ENCODE measurements at regions not wholly inside any gene's neighbourhood (a gene's known extent, or its start where the extent isn't known, plus 50 kb on each side); places are given as distances from the start of the nearest gene placed in this dataset.

- Mint-ChIP-seq H3K4me1 (no peaks in the 10 kb centered on the region), H3K27ac (no peak overlapping the region), H3K36me3 (ENCODE audit: low read depth) (no peaks in the 10 kb centered on the region), H3K27me3 (ENCODE audit: low read depth) (peaks cover 12% of the 10 kb centered on the region), H3K4me3 (no peak overlapping the region), H3K9me3 (peaks cover 6% of the 10 kb centered on the region)
- TF ChIP-seq, protein P1, sequence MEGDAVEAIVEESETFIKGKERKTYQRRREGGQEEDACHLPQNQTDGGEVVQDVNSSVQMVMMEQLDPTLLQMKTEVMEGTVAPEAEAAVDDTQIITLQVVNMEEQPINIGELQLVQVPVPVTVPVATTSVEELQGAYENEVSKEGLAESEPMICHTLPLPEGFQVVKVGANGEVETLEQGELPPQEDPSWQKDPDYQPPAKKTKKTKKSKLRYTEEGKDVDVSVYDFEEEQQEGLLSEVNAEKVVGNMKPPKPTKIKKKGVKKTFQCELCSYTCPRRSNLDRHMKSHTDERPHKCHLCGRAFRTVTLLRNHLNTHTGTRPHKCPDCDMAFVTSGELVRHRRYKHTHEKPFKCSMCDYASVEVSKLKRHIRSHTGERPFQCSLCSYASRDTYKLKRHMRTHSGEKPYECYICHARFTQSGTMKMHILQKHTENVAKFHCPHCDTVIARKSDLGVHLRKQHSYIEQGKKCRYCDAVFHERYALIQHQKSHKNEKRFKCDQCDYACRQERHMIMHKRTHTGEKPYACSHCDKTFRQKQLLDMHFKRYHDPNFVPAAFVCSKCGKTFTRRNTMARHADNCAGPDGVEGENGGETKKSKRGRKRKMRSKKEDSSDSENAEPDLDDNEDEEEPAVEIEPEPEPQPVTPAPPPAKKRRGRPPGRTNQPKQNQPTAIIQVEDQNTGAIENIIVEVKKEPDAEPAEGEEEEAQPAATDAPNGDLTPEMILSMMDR (IDR thresholded peaks at IDR 0.05; ENCODE audit: unreplicated experiment in 3 of 3), result no peak
Measured at GRCh38 chr5:73357576-73357975, 91.0 kb downstream of the FOXD1 start.

- Mint-ChIP-seq H3K4me3 (no peak overlapping the region), H3K36me3 (ENCODE audit: low read depth) (no peaks in the 10 kb centered on the region), H3K9me3 (peaks cover 10% of the 10 kb centered on the region), H3K4me1 (no peaks in the 10 kb centered on the region), H3K27me3 (ENCODE audit: low read depth) (peaks cover 12% of the 10 kb centered on the region), H3K27ac (no peak overlapping the region)
- TF ChIP-seq, protein P1 (IDR thresholded peaks at IDR 0.05; ENCODE audit: unreplicated experiment in 3 of 3), result no peak
Measured at GRCh38 chr5:73355108-73355507, 93.5 kb downstream of the FOXD1 start.

GRCh38 chr5:73354406-73354805, 94.2 kb downstream of the FOXD1 start:
- TF ChIP-seq, protein P1 (IDR thresholded peaks at IDR 0.05; ENCODE audit: unreplicated experiment in 3 of 3), result no peak
- H3K27ac Mint-ChIP-seq, result no peak overlapping the region
- H3K27me3 Mint-ChIP-seq (ENCODE audit: low read depth), result peaks cover 12% of the 10 kb centered on the region
- H3K4me1 Mint-ChIP-seq, result no peaks in the 10 kb centered on the region
- no peaks in the 10 kb centered on the region for H3K36me3 Mint-ChIP-seq (ENCODE audit: low read depth)
- H3K9me3 Mint-ChIP-seq, result peaks cover 16% of the 10 kb centered on the region
- no peak overlapping the region for H3K4me3 Mint-ChIP-seq

DNA sequence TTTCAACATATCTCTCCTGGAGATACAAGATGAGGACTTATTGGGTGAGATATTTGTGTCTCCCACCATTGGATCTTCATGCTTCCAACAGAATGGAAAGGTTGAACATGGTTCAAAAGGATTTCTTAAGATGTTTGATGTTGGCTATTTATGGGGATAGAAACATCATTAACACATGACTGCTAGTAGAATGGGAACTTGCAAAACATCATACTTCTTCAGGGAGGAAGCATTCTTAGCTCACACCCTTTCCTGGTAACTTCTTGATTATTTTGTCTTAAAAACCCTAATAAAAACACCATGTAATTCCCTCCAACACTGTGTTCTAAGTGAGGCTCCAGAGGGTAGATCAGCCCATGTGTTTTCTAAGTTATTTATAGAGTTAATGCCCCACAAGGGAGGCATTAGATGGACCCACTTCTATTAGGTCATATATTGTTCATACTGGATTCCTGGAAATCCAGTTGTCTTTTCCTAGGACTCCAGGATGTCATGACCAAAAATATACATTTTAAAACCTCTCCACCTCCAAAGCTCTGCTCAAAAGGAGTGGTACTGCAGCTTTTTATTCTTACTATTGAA, 95.8 kb downstream of the FOXD1 start:
- Mint-ChIP-seq H3K4me1 (no peaks in the 10 kb centered on the region), H3K27me3 (ENCODE audit: low read depth) (peaks cover 6% of the 10 kb centered on the region)
- TF ChIP-seq, protein P1 (IDR thresholded peaks at IDR 0.05; ENCODE audit: unreplicated experiment in 3 of 3), result no peak

DNA sequence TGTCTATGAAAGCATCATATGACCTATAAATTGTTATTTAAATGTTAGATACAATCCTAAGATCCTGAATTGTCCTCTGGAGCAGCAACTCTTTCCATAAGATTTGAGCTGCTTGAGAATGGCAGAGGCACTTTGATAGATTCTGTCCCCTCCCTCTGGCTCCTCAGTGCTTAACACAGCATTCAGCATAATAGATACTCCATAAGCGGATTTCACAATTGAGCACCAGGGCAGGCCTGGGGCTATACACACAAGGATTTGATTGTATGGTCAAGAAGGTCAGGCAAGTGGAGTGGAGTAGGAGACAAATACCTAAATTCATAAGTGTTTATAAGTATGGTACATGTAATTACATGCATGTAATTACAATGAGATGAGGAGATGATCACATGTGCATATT, 96.3 kb downstream of the FOXD1 start:
- peaks cover 37% of the 10 kb centered on the region for H3K9me3 Mint-ChIP-seq
- H3K27me3 Mint-ChIP-seq (ENCODE audit: low read depth), result peaks cover under 1% of the 10 kb centered on the region
- H3K4me1 Mint-ChIP-seq, result no peaks in the 10 kb centered on the region
- H3K4me3 Mint-ChIP-seq, result no peak overlapping the region
- TF ChIP-seq, protein P1 (IDR thresholded peaks at IDR 0.05; ENCODE audit: unreplicated experiment in 3 of 3), result no peak
- no peaks in the 10 kb centered on the region for H3K36me3 Mint-ChIP-seq (ENCODE audit: low read depth)
- H3K27ac Mint-ChIP-seq, result no peak overlapping the region

More for the DNA sequence above, 95.8 kb downstream of the FOXD1 start:
- Mint-ChIP-seq H3K27ac (no peak overlapping the region), H3K4me3 (no peak overlapping the region), H3K36me3 (ENCODE audit: low read depth) (no peaks in the 10 kb centered on the region), H3K9me3 (peaks cover 32% of the 10 kb centered on the region)

DNA sequence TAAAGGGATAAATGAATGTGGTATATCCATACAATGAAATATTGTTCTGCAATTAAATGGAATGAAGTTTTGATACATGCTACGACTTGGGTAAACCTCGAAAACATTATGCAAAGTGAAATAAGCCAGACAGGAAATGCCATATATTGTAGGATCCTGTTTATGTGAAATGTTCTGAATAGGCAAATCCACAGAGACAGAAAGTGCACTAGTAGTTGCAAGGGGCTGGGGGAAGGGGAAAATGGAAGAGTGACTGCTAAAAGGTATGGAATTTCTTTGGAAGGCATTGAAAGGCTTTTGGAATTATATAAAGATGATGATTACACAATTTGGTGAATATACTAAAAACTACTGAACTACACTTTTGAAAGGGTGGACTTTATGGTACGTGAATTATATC, 97.0 kb downstream of the FOXD1 start:
- Mint-ChIP-seq H3K27me3 (ENCODE audit: low read depth) (no peaks in the 10 kb centered on the region), H3K36me3 (ENCODE audit: low read depth) (no peaks in the 10 kb centered on the region), H3K4me3 (no peak overlapping the region), H3K27ac (no peak overlapping the region), H3K4me1 (no peaks in the 10 kb centered on the region), H3K9me3 (peaks cover 43% of the 10 kb centered on the region)
- TF ChIP-seq, protein P1 (IDR thresholded peaks at IDR 0.05; ENCODE audit: unreplicated experiment in 3 of 3), result no peak

Measured in nephron (organoid).